ENCODE measurements at regions not wholly inside any gene's neighbourhood (a gene's known extent, or its start where the extent isn't known, plus 50 kb on each side); places are given as distances from the start of the nearest gene placed in this dataset.

- TF ChIP-seq POLR2A (IDR thresholded peaks at IDR 0.05), result no peak
- no peak for TF ChIP-seq CTCF (IDR thresholded peaks at IDR 0.05)
Observed at GRCh38 chr11:55106391-55106790, 155.6 kb upstream of the TRIM48 start.

Data from heart left ventricle (tissue), 13 donors.